Stimulated activated CD4-positive, alpha-beta T cell treated with anti-CD3 and anti-CD28 coated beads, Interleukin-2, amount 100 ng/mL, for 4 hours (primary cell): ENCODE measurements at regions not wholly inside any gene's neighbourhood (a gene's known extent, or its start where the extent isn't known, plus 50 kb on each side); places are given as distances from the start of the nearest gene placed in this dataset.

ENCODE experiments used
- DNase-seq: peaks from one replicate; pipeline ENCODE4 v3.0.0-alpha.2; 2020; ENCODE audit warnings: low read depth

DNA sequence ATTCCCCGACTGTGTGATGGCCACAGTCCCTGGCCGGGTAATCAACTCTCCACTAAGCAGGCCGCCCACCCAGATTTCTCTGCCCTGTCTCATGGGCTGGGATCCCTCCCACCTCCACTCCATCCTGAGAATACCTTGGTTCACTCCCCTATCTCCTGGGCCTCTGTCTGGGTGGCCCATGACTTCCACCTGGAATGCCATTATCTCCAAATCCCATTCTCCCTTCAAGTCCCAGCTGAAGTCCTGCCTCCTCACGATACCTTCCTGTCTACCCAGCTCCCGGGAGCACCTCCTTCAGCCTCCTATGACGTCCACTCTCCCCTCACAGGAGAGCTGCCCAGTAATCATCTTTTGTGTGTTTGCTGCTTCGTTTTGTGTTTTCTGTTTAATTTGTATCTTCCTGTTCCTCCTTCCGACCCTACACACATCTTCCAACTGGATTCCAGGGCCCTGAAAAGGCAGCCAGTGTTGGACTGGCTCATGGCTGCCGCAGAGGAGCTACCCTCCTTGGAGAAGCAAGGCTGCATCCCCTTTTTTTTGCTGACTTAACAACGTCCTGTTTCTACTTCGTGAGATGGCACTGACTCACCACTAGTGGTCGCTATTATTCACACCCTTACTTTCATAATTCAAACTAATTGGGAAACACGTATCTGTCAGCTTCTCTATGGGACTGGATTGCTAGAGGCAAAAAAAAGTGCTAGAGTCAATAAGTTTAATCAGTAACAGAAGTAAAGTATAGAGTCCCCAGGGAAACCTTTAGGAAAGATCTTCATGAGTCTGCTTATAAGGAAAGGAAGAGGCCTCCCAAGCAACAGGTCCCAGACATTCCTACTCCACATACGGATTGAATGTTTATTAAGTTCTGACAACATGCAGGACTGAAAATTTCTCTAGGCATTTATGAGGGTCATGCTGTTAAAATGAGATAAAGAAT lies 171.9 kb upstream of the GATA6 start:
- DNase-seq: no peak

- no peak for DNase-seq
Measured at GRCh38 chr18:21998486-21998885, 170.9 kb upstream of the GATA6 start.

- no peak for DNase-seq
Measured at GRCh38 chr18:22001912-22002487, 167.4 kb upstream of the GATA6 start.

GRCh38 chr18:22005191-22005841 lies 164.1 kb upstream of the GATA6 start:
- DNase-seq: no peak

GRCh38 chr18:22006458-22006857 lies 162.9 kb upstream of the GATA6 start:
- no peak for DNase-seq

DNA sequence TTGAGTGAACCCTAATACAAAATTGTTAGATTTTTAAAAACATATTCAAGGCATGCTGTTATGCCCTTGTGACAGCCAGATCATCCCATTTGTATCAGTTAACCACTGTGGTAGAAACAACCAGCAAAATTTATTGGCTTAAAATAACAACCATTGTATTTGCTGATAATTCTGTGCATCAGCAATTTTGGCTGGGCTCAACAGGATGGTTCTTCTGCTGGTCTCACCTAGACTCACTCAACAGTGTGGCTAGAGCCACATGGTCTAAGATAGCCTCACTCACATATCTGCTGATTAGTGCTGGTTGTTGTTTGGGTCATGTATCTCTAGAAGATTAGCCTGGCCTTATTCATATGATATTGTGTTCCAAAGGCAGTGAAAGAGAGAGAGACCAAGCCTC lies 160.1 kb upstream of the GATA6 start:
- no peak for DNase-seq

DNA sequence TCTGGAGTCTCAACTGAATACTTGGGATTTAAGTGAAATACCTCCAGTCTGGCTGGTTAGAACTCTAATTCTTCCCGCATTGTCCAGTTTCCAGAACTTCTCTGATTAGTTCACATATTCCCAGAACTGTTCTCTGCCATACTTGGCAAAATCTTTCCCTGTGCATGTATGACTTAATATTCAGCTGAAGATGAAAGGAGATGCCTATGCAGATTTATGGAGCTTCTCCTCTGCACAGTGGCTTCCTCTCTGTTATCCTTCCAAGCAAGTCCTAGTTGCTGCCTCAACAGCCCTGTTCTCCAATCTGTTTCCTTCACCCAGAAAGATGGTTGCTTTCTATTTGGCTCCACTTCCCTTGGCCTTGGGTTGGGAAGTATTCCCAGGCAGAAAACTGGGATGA lies 155.4 kb upstream of the GATA6 start:
- no peak for DNase-seq

DNA sequence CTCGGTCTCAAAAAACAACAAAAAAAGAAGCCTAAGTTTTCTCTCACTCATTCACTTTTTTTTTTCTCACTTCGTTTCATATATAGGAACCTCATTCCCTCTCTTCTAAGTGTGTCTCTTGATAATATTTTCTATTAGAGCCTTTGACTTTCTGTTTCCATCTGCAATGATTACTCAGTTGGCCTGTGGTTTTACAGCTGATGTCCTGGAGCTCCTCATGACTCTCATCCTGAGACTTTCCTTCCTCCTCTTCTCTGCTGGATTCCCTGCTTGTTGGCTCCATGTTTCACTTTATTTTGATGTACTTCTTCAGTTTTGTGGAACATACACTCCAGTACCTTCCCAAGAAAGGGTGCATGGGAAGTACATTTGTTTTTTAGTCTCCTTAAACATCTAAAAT lies 154.2 kb upstream of the GATA6 start:
- DNase-seq: no peak

DNA sequence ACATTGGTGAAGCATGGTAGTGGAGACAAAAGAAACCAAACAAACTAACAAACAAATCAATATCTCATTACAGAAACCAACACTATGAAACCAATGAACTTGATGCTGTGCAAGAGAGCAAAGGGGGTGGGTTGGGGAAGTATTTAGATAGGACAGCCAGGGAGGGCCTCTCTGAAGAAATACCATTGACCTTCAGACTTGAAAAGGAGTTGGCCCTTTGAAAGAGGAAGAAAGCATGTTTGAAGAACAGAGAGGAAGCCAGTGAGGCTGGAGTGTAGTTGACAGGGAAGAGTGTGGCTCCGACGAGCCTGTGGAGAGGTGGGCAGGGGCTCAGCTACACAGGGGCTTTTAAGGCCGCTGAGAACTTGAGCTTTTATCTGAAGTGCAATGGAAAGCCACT lies 151.0 kb upstream of the GATA6 start:
- DNase-seq: no peak

- no peak for DNase-seq
Measured at GRCh38 chr18:22019193-22019592, 150.2 kb upstream of the GATA6 start.

DNA sequence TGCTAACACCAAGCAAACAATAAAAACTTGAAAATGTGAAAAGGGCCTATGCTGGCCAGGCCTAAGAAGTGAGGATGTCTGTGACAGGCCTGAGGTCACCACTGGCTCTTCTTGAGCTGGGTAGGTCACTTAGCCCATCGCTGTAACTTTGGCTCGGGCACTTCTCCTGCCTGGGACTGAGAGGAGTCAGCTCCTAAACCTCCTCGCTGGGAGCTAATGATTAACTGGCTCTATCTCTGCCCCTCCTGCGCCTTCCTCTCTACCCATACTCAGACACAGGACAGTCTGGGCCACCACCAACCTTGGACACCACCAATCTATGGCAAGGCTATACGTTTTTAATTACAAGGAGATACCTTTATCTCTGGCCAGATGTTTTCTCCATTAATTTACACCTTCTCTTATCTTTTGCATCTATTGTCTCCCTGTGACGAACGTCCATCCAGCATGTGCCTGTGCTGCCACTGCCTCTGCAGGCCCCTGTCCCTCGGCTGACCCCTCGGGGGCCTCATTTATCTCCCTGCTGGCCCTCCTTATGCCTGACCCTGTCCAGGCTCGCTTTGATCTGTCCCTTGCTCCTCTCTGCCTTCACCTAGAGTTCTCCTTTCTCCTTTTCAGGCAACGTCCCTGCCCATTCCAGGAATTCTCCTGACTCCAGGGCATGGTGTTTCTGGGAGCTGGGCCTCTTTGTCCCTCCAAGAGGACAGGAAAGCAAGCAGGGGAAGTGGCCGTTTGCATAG lies 149.1 kb upstream of the GATA6 start:
- DNase-seq: no peak

DNA sequence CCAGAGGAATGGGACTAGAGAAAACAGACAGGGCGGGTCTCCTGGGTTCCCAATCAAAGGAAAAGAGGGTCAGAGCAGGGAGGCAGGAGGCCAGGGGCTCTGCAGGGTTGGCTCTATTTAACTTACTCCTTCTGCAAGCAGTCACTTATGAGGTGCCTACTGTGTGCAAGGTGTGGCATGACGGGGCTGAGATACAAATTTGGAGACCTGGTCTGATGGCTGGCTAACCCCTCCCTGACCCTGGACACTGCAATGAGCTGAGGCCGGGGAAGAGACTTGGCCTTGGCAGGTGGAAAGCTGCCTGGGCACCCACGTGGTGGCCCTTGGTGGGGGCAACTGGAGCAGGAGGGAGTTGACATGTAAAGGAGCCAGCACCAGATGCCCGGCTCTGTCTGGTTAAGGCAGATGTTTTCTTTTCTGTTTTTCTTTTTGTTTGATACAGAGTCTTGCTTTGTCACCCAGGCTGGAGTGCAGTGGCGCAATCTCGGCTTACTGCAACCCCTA lies 148.5 kb upstream of the GATA6 start:
- no peak for DNase-seq

DNA sequence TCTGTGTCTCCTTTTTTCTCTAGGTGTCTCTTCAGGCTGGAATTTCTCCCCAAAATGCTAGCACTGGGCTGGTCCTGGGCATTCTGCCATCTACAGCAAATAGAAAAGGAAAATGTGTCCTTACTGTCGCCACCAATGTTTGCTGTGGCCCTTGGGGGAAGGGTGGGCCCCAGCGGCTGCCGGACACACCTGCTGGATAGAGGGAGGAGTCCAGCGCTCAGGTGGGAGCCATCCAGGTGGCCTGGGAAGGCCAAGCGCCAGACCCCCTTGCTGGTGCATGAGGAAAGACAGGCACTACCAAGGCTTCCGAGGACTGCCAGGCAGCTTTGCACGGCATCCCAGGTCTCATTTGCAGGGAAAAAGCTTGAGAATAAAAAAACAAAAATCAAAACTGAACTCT lies 147.7 kb upstream of the GATA6 start:
- DNase-seq: no peak

DNA sequence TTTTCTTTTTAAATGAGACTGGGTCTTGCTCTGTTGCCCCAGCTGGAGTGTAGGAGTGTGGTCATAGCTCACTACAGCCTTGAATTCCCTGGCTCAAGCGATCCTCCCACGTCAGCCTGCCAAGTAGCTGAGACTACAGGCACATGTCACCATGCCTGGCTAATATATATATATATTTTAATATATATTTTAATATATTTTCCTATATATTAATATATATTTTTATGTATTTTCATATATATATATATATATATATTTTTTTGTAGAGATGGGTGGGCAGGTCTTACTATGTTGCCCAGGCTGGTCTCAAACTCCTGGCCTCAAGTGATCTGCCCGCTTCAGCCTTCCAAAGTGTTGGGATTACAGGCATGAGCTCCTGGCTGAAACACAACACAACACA lies 144.5 kb upstream of the GATA6 start:
- no peak for DNase-seq

DNA sequence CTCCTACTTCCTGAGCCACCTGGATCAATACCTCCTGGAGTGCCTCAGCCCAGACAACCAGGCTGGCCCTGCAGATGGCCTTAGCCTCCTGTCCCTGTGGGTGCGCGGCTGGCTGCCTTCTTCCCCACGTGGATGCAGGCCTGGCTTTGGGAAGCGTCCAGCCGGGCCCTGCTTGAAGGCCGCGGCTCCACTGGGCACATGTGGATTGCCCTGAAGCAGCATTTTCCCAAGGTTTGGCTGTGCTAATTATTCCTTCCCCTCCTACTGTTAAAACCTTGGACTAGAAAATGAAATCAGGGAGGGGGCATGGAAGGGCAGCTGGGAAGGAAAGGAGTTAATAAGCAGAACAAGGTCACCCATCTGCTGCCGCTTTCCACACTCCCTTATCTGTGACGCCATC lies 143.0 kb upstream of the GATA6 start:
- DNase-seq: no peak

DNA sequence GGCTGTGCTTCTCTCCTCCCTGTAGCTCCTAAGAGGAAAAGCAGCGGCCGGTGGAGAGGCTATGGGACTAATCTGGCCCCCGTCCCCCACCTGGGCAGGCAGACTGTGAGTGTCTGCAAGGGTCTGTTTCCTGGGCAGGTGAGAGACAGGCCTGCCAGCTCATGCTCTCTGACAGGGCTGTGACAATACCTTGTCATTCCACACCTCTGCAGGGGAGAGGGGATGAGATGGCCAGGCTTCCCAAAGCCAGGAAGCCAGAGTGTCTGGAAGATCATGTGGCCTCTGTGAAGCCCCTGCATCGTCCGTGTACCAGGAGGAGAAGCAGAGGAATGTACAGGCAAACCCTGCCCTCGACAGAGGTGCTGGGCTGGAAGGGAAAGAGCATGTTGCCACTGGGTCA lies 142.5 kb upstream of the GATA6 start:
- no peak for DNase-seq

GRCh38 chr18:22031611-22032010 lies 137.8 kb upstream of the GATA6 start:
- DNase-seq: no peak

- no peak for DNase-seq
Measured at GRCh38 chr18:22032392-22032961, 136.9 kb upstream of the GATA6 start.

DNA sequence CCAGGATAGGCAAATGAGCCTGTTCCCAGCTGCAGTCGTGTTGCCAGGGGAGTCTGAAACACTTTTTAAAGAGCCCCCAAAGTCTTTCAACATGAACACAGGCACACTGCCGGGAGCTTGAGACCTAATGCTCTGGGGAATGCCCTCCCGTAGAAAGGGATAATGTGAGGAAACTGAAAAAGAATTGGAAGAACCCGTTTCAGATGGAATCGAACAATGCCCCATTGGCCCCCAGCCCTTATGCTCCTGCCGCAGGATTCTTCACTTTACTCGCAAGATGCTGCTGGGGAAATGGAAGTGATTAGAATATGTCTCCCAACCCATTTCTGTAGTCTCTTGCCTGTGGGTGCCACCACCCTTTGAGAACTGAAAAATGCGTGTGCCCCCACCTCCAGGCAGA lies 136.3 kb upstream of the GATA6 start:
- DNase-seq: no peak

DNA sequence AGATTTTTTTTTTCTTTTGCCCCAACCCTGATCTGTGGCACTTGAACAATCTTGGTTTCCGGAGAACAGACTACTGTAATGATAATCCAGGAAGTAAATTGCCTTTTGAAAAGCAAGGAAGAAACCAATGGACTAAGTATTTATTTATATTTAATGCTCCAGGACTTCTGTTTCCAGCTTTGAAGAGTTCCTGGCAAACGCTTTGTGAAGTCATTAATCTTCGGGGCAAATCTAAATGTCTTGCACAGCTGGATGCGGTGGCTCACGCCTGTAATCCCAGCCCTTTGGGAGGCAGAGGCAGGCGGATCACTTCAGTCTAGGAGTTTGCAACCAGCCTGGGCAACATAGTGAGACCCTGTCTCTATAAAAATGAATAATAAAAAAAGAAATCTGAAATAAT lies 135.1 kb upstream of the GATA6 start:
- no peak for DNase-seq

DNA sequence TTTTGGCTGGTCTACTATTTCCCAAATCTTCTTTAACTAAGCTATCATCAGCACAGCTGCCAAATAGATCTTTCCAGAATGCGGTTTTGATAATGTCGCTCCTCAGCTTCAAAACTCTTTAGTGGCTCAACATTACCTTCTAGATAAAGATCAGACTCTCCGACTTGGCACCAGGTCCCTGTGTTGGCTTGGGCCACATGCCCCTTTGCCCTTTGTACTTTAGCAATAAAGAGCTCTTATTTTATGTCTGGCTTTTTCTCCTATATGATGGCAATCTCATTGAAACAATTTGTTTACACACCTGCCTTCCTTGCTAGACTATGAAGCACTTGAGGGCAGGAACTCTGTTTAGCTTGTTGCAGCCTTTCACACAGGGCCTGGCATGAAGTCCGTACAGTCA lies 128.9 kb upstream of the GATA6 start:
- no peak for DNase-seq

DNA sequence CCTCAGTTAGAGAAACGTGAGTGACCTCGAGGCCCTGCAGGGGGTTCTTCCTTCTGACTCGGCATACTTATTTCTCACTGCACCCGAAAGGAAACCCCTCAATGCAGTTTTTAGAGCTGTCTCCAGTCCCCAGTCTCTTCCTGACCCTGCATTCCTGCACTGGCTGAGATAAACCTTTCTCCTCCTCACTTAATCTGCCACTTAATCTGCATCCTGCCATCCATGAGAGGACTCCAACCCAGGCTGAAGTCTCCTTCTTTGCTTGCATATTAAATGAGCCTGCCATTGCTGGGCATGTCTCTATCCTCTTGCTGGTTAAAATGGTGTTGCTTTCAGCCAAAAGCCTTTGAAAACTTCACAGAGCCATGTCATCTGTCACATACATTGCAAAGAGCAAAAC lies 125.6 kb upstream of the GATA6 start:
- DNase-seq: no peak
